OCI-LY7 (cell line): ENCODE measurements at regions not wholly inside any gene's neighbourhood (a gene's known extent, or its start where the extent isn't known, plus 50 kb on each side); places are given as distances from the start of the nearest gene placed in this dataset. TPM values are rescaled to one million over a fixed set of nuclear protein-coding genes. Genes with fewer than 3 reads are reported as not detected.

Experiments
- BruUV-seq: library from RNA; stranded (reverse); fragments of 400-500 nt; replicated peaks from 2 replicates; lab custom pipeline; 2021; lab: Mats Ljungman, UMichigan
- CTCF ChIA-PET: fragments of 300-600 bp; sonication (Branson Sonifier 250); formaldehyde crosslinking; loops from one replicate; lab custom pipeline; 2022; ENCODE audit warnings: antibody characterized with exemption; ENCODE audit not compliant: unreplicated experiment; lab: Charles Lee
- POLR2A ChIA-PET: fragments of 300-600 bp; sonication (Branson Sonifier 250); formaldehyde crosslinking; loops from one replicate; lab custom pipeline; 2022; ENCODE audit warnings: antibody characterized with exemption; lab: Charles Lee
- DNase-seq: peaks from one replicate; pipeline ENCODE4 v3.0.0-alpha.2; 2015; ENCODE audit warnings: low spot score
- H2AFZ ChIP-seq: fragments of 200-600 bp; sonication (generic), shearing (Covaris generic); 2 replicates; pipeline ENCODE4 v1.6.1; 2014; ENCODE audit warnings: mild to moderate bottlenecking, antibody characterized with exemption, low read length, moderate library complexity
- H3K27ac ChIP-seq: fragments of 200-600 bp; sonication (generic); 2 replicates; pipeline ENCODE4 v1.5.1; 2014; ENCODE audit warnings: mixed run types, low read depth, mild to moderate bottlenecking, moderate library complexity, low read length, inconsistent platforms; ENCODE audit not compliant: poor library complexity, severe bottlenecking
- H3K36me3 ChIP-seq: fragments of 200-600 bp; sonication (generic); 2 replicates; pipeline ENCODE4 v1.6.1; 2014; ENCODE audit warnings: mild to moderate bottlenecking, antibody characterized with exemption, low read length, moderate library complexity, mixed read lengths; ENCODE audit not compliant: insufficient read depth
- H3K4me1 ChIP-seq: fragments of 200-600 bp; sonication (generic); 2 replicates; pipeline ENCODE4 v1.5.1; 2014; ENCODE audit warnings: mild to moderate bottlenecking, low read length; ENCODE audit not compliant: insufficient read depth, poor library complexity, severe bottlenecking
- H3K4me2 ChIP-seq: fragments of 200-600 bp; sonication (generic); 2 replicates; pipeline ENCODE4 v1.6.1; 2014; ENCODE audit warnings: mild to moderate bottlenecking, low read length
- H3K4me3 ChIP-seq: fragments of 200-600 bp; sonication (generic); 2 replicates; pipeline ENCODE4 v1.5.1; 2014; ENCODE audit warnings: mild to moderate bottlenecking, low read depth, low read length; ENCODE audit not compliant: poor library complexity, severe bottlenecking
- H3K79me2 ChIP-seq: fragments of 200-600 bp; sonication (generic); 2 replicates; pipeline ENCODE4 v1.6.1; 2016; ENCODE audit warnings: low read depth, mild to moderate bottlenecking, low read length, moderate library complexity, mixed read lengths; ENCODE audit not compliant: insufficient read depth
- H3K9me2 ChIP-seq: fragments of 200-600 bp; sonication (generic); 2 replicates; pipeline ENCODE4 v1.6.1; 2016; ENCODE audit warnings: mild to moderate bottlenecking, low read length, mixed read lengths; ENCODE audit not compliant: insufficient read depth
- H3K9me3 ChIP-seq: fragments of 200-600 bp; sonication (generic); 2 replicates; pipeline ENCODE4 v1.6.1; 2014; ENCODE audit warnings: mild to moderate bottlenecking, mixed run types, low read length, mixed read lengths
- H4K20me1 ChIP-seq: fragments of 200-600 bp; sonication (generic); 2 replicates; pipeline ENCODE4 v1.6.1; 2014; ENCODE audit warnings: mild to moderate bottlenecking, antibody characterized with exemption, low read length, moderate library complexity, mixed read lengths; ENCODE audit not compliant: insufficient read depth
- EZH2phosphoT487 ChIP-seq: fragments of 200-600 bp; sonication (generic); IDR thresholded peaks from 2 replicates; pipeline ENCODE4 v1.6.1; 2018; ENCODE audit warnings: low read depth, borderline replicate concordance, mild to moderate bottlenecking, mixed run types, antibody characterized with exemption, low read length, moderate library complexity, mixed read lengths
- intact Hi-C: fragments of 100-400 bp; cut with micrococcal nuclease; formaldehyde crosslinking; loops from one replicate; pipeline ENCODE4 v1.10.0; 2022; ENCODE audit not compliant: unreplicated experiment
- small RNA-seq: library from RNA; depleted of rRNA; stranded (forward); fragments of <200 nt; gene quantifications from one replicate; pipeline ENCODE3, GENCODE V24; 2014
- TF ChIP-seq, protein P1 (sequence below): fragments of 200-600 bp; sonication (generic); conservative IDR thresholded peaks from 2 replicates; pipeline ENCODE4 v1.5.1; 2014; ENCODE audit warnings: mild to moderate bottlenecking, antibody characterized with exemption, low read length, moderate library complexity, mixed read lengths

DNA sequence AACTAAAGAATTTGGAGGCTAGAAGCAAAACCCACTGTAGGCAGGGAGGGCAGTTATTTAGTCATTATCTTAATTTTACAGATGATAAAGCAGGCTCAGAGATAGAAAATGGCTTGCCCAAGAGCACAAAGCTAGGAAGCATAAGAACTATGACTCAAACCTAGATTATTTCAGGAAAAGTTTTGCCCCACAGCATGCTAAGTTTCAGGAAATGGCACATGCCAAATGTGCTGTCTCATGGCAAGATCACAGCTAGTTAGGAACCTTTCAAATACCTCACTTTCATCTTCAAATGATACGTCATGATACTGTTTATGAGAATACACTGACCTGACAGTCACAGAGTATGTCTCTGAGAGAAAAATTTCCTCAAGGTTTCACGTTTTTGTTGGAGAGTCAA, 78.5 kb upstream of the SPANXC start:
- H3K79me2 ChIP-seq: no peaks in the 10 kb centered on the region
- H2AFZ ChIP-seq: no peak overlapping the region
- H3K4me1 ChIP-seq: no peaks in the 10 kb centered on the region
- H3K4me2 ChIP-seq: no peak overlapping the region
- intact Hi-C loops: no loop called here
- no TSS peak for BruUV-seq
- H4K20me1 ChIP-seq: no peaks in the 10 kb centered on the region
- CTCF ChIA-PET: no interaction called here
- no peak overlapping the region for H3K4me3 ChIP-seq
- no peaks in the 10 kb centered on the region for H3K36me3 ChIP-seq
- TF ChIP-seq EZH2phosphoT487: no peak
- TF ChIP-seq, protein P1, sequence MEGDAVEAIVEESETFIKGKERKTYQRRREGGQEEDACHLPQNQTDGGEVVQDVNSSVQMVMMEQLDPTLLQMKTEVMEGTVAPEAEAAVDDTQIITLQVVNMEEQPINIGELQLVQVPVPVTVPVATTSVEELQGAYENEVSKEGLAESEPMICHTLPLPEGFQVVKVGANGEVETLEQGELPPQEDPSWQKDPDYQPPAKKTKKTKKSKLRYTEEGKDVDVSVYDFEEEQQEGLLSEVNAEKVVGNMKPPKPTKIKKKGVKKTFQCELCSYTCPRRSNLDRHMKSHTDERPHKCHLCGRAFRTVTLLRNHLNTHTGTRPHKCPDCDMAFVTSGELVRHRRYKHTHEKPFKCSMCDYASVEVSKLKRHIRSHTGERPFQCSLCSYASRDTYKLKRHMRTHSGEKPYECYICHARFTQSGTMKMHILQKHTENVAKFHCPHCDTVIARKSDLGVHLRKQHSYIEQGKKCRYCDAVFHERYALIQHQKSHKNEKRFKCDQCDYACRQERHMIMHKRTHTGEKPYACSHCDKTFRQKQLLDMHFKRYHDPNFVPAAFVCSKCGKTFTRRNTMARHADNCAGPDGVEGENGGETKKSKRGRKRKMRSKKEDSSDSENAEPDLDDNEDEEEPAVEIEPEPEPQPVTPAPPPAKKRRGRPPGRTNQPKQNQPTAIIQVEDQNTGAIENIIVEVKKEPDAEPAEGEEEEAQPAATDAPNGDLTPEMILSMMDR: no peak
- H3K9me2 ChIP-seq: no peaks in the 10 kb centered on the region
- no peak for DNase-seq
- POLR2A ChIA-PET: no interaction called here
- no peaks in the 10 kb centered on the region for H3K9me3 ChIP-seq
- no peak overlapping the region for H3K27ac ChIP-seq

DNA sequence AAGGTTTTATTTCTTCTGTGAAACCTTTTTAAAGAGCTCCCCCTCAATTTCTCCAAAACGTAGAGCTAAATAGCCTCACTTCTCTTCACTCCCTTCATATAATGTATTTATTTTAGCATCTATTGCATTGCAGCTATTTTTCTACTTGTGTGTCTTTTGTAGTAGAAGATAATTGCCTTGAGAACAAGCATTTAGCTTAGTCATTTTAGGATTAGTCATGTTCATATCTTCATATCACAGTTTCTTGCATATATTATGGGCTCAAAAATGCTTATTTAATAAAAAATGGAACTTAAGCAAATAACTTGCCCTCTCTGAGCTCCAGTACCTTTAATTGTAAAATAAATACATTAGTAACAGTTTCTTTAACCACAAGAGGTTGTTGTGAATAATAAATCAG, 72.1 kb upstream of the SPANXC start:
- no peak for TF ChIP-seq EZH2phosphoT487
- TF ChIP-seq, protein P1: no peak
- Histone ChIP-seq H3K79me2 (no peaks in the 10 kb centered on the region), H2AFZ (no peak overlapping the region), H3K36me3 (no peaks in the 10 kb centered on the region), H3K4me2 (no peak overlapping the region), H3K27ac (no peak overlapping the region), H3K9me3 (no peaks in the 10 kb centered on the region), H3K4me3 (no peak overlapping the region), H4K20me1 (no peaks in the 10 kb centered on the region), H3K4me1 (no peaks in the 10 kb centered on the region), H3K9me2 (no peaks in the 10 kb centered on the region)
- intact Hi-C loops: no loop called here
- BruUV-seq: no TSS peak
- DNase-seq: no peak
- ChIA-PET POLR2A (no interaction called here), CTCF (no interaction called here)

DNA sequence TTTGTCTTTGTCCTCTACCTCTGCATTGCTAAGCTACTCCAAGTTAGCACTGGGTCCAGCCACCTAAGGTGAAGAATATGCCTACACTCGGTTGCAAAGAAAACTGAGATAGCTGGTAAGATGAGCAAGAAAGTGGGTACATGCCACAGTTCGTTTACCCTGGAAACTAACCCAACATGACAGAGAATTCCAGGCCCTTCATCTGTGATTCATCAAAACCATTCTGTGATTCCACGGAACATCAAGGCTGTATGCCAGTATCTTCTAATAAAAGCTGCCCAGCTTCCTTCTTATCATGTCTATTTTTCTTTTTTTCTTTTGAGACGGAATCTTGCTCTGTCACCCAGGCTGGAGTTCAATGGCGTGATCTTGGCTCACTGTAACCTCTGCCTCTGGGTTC, 58.7 kb upstream of the SPANXC start:
- POLR2A ChIA-PET: no interaction called here
- no peaks in the 10 kb centered on the region for H3K9me3 ChIP-seq
- no peak for DNase-seq
- no TSS peak for BruUV-seq
- H3K27ac ChIP-seq: no peak overlapping the region
- no peak overlapping the region for H2AFZ ChIP-seq
- H3K4me2 ChIP-seq: no peak overlapping the region
- CTCF ChIA-PET: no interaction called here
- no peak overlapping the region for H3K4me3 ChIP-seq
- no peak for TF ChIP-seq EZH2phosphoT487
- TF ChIP-seq, protein P1: no peak
- no peaks in the 10 kb centered on the region for H3K9me2 ChIP-seq
- H3K36me3 ChIP-seq: no peaks in the 10 kb centered on the region
- intact Hi-C loops: no loop called here
- H4K20me1 ChIP-seq: no peaks in the 10 kb centered on the region
- H3K4me1 ChIP-seq: no peaks in the 10 kb centered on the region
- no peaks in the 10 kb centered on the region for H3K79me2 ChIP-seq

Small RNA genes lying in the stretch of these regions (small RNA-seq; reads per million reads assigned to genes)
- gene AC234779.1: not detected
